Coronary artery (tissue), 2 donors: ENCODE measurements at regions not wholly inside any gene's neighbourhood (a gene's known extent, or its start where the extent isn't known, plus 50 kb on each side); places are given as distances from the start of the nearest gene placed in this dataset.

ENCODE experiments used
- DNase-seq: peaks from one replicate; pipeline ENCODE4 v3.0.0-alpha.2; 2017; ENCODE audit warnings: low spot score
- H3K27ac ChIP-seq, 2 donors: fragments of 200-600 bp; sonication (generic); one replicate each; pipeline ENCODE4 v1.5.1; 2016 to 2019
- H3K4me3 ChIP-seq: fragments of 200-600 bp; sonication (generic); 2 replicates; pipeline ENCODE4 v1.5.1; 2016; ENCODE audit warnings: mild to moderate bottlenecking, moderate library complexity
- TF ChIP-seq, protein P1 (sequence below): fragments of 200-600 bp; sonication (generic); IDR thresholded peaks from one replicate; pipeline ENCODE4 v1.5.1; 2019; ENCODE audit warnings: antibody characterized with exemption

- DNase-seq: no peak
- TF ChIP-seq, protein P1, sequence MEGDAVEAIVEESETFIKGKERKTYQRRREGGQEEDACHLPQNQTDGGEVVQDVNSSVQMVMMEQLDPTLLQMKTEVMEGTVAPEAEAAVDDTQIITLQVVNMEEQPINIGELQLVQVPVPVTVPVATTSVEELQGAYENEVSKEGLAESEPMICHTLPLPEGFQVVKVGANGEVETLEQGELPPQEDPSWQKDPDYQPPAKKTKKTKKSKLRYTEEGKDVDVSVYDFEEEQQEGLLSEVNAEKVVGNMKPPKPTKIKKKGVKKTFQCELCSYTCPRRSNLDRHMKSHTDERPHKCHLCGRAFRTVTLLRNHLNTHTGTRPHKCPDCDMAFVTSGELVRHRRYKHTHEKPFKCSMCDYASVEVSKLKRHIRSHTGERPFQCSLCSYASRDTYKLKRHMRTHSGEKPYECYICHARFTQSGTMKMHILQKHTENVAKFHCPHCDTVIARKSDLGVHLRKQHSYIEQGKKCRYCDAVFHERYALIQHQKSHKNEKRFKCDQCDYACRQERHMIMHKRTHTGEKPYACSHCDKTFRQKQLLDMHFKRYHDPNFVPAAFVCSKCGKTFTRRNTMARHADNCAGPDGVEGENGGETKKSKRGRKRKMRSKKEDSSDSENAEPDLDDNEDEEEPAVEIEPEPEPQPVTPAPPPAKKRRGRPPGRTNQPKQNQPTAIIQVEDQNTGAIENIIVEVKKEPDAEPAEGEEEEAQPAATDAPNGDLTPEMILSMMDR: no peak
- H3K4me3 ChIP-seq: no peak overlapping the region
- no peak overlapping the region for H3K27ac ChIP-seq
Measured at GRCh38 chr5:34469971-34470370, 186.2 kb upstream of the RAI14 start.

GRCh38 chr5:34474573-34475021 lies 181.5 kb upstream of the RAI14 start:
- no peak overlapping the region for H3K27ac ChIP-seq
- no peak for DNase-seq

GRCh38 chr5:34475249-34475966 lies 180.7 kb upstream of the RAI14 start:
- TF ChIP-seq, protein P1: no peak
- Histone ChIP-seq H3K4me3 (no peak overlapping the region), H3K27ac (no peak overlapping the region)
- no peak for DNase-seq

More at GRCh38 chr5:34474573-34475021, 181.5 kb upstream of the RAI14 start:
- TF ChIP-seq, protein P1: peak; percentile 94
- H3K4me3 ChIP-seq: no peak overlapping the region

- TF ChIP-seq, protein P1: no peak
- Histone ChIP-seq H3K27ac (no peak overlapping the region), H3K4me3 (no peak overlapping the region)
- DNase-seq: no peak
Measured at GRCh38 chr5:34476941-34477565, 179.1 kb upstream of the RAI14 start.

DNA sequence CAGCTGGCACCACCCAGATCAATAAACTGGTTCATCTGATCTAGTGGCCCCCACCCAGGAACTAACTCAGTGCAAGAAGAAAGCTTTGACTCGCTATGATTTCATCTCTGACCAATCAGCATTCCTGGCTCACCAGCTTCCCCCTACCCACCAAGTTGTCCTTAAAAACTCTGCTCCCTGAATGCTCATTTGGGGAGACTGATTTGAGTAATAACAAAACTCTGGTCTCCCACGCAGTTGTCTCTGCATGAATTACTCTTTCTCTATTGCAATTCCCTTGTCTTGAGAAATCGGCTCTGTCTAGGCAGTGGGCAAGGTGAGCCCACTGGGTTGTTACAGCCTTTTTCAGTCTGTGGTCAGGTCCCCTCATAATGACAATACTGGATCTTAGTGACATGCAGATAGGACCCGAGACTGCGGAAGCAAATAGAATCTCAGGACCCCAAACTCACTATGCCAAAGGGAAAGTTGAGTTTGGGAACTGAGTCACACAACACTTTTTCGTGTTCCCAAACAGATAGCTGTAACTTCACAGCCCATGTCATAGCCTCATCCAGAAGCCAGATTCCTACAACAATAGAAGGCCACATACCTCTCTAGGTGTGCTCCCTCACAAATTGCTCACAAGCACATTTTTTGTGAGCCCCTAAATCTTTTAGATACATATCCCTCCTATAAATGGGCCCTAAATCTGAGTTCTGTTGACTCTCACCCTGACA lies 175.2 kb upstream of the RAI14 start:
- TF ChIP-seq, protein P1: no peak
- Histone ChIP-seq H3K27ac (no peak overlapping the region), H3K4me3 (no peak overlapping the region)
- no peak for DNase-seq

DNA sequence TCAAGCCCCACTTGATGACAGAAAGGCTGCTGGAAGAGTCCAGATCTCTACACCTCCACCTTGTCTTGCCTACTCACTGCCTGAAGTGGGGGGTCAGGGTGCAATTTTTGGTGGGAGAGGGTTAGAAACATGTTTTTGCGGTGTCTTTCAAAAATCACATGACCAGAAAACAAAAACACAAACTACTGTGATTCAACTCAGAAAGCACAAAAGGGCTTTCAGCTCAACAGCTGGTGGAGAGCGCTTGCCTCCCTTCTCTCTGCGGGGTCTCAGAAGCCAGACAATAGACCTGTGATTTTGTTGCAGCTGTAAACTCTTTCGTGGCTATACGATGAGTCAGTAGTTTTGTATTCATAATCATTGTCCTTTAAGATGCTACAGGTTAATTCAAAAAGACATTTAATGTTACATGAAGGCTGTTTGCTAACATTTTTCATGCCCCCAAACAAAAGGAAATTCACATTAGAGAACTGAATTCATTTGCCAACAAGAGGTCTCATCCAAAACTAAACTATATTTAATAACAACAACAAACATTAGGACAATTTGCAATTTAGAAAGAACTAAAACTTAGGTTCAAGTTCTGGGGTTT lies 172.6 kb upstream of the RAI14 start:
- DNase-seq: no peak
- no peak overlapping the region for H3K4me3 ChIP-seq
- TF ChIP-seq, protein P1: no peak
- H3K27ac ChIP-seq: no peak overlapping the region
